ENCODE measurements at regions not wholly inside any gene's neighbourhood (a gene's known extent, or its start where the extent isn't known, plus 50 kb on each side); places are given as distances from the start of the nearest gene placed in this dataset.

DNA sequence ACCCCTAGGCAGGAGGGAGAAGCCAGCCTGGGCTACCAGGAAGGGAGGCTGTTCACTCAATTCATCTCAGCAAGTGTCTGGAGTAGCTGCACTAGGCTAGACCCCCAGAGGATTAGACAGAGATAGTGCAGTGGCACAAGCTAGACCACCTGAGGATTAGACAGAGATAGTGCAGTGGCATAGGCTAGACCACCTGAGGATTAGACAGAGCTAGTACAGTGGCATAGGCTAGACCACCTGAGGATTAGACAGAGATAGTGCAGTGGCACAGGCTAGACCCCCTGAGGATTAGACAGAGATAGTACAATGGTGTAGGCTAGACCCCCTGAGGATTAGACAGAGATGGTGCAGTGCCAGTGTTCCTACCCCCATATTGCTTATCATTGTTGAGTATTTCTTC lies 74.1 kb upstream of the SDK2 start:
- no TSS peak for BruUV-seq (replicated peaks)
- intact Hi-C loops (cut with micrococcal nuclease) = no loop called here
- H3K36me3 ChIP-seq (ENCODE audit: low read depth, low read length) = no peaks in the 10 kb centered on the region
- no peaks in the 10 kb centered on the region for H4K20me1 ChIP-seq (ENCODE audit: low read length)
- peaks cover 92% of the 10 kb centered on the region for H3K27me3 ChIP-seq (ENCODE audit: low read length)
- H3K27ac ChIP-seq (ENCODE audit: low read length) = no peak overlapping the region
- no peaks in the 10 kb centered on the region for H3K4me1 ChIP-seq (ENCODE audit: insufficient read depth, low read length)
- no peaks in the 10 kb centered on the region for H3K9me3 ChIP-seq (ENCODE audit: low read length)
- no peak overlapping the region for H3K4me3 ChIP-seq (ENCODE audit: low read length)
- ATAC-seq (no peak), DNase-seq (no peak)
- CTCF ChIA-PET = interaction anchor here (0.5 kb wide), 1 partner anchor 276 kb away, joined by 4 read pairs; no protein-coding TSS in a partner anchor
- no peak overlapping the region for H3K9ac ChIP-seq (ENCODE audit: low read length)
- TF ChIP-seq, protein P1, sequence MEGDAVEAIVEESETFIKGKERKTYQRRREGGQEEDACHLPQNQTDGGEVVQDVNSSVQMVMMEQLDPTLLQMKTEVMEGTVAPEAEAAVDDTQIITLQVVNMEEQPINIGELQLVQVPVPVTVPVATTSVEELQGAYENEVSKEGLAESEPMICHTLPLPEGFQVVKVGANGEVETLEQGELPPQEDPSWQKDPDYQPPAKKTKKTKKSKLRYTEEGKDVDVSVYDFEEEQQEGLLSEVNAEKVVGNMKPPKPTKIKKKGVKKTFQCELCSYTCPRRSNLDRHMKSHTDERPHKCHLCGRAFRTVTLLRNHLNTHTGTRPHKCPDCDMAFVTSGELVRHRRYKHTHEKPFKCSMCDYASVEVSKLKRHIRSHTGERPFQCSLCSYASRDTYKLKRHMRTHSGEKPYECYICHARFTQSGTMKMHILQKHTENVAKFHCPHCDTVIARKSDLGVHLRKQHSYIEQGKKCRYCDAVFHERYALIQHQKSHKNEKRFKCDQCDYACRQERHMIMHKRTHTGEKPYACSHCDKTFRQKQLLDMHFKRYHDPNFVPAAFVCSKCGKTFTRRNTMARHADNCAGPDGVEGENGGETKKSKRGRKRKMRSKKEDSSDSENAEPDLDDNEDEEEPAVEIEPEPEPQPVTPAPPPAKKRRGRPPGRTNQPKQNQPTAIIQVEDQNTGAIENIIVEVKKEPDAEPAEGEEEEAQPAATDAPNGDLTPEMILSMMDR (conservative IDR thresholded peaks at IDR 0.05; ENCODE audit: low read depth, low read length) = no peak
- TF ChIP-seq EZH2 (IDR thresholded peaks at IDR 0.05; ENCODE audit: low read length, unreplicated experiment) (no peak), EZH2phosphoT487 (IDR thresholded peaks at IDR 0.05; ENCODE audit: borderline replicate concordance, low read length) (no peak)
- H3K79me2 ChIP-seq (ENCODE audit: low read length) = no peaks in the 10 kb centered on the region
- H3K4me2 ChIP-seq (ENCODE audit: low read length) = no peak overlapping the region
- H3F3A ChIP-seq (ENCODE audit: low read length, unreplicated experiment) = no peaks in the 10 kb centered on the region
- POLR2A ChIA-PET (ENCODE audit: unreplicated experiment) = no interaction called here
- H2AFZ ChIP-seq (ENCODE audit: low read length) = no peak overlapping the region
- H3K9me2 ChIP-seq (replicated peaks; ENCODE audit: low read length) = no peaks in the 10 kb centered on the region

- Histone ChIP-seq H2AFZ (ENCODE audit: low read length) (no peak overlapping the region), H4K20me1 (ENCODE audit: low read length) (no peaks in the 10 kb centered on the region), H3K4me1 (ENCODE audit: insufficient read depth, low read length) (no peaks in the 10 kb centered on the region), H3K4me2 (ENCODE audit: low read length) (no peak overlapping the region), H3K27me3 (ENCODE audit: low read length) (peaks cover 92% of the 10 kb centered on the region), H3F3A (ENCODE audit: low read length, unreplicated experiment) (no peaks in the 10 kb centered on the region), H3K9me2 (replicated peaks; ENCODE audit: low read length) (no peaks in the 10 kb centered on the region), H3K27ac (ENCODE audit: low read length) (no peak overlapping the region), H3K4me3 (ENCODE audit: low read length) (no peak overlapping the region), H3K36me3 (ENCODE audit: low read depth, low read length) (no peaks in the 10 kb centered on the region), H3K9ac (ENCODE audit: low read length) (no peak overlapping the region), H3K79me2 (ENCODE audit: low read length) (no peaks in the 10 kb centered on the region), H3K9me3 (ENCODE audit: low read length) (no peaks in the 10 kb centered on the region)
- POLR2A ChIA-PET (ENCODE audit: unreplicated experiment) = no interaction called here
- ATAC-seq (no peak), DNase-seq (no peak)
- BruUV-seq (replicated peaks) = no TSS peak
- TF ChIP-seq, protein P1 (conservative IDR thresholded peaks at IDR 0.05; ENCODE audit: low read depth, low read length) = no peak
- TF ChIP-seq EZH2phosphoT487 (IDR thresholded peaks at IDR 0.05; ENCODE audit: borderline replicate concordance, low read length) (no peak), EZH2 (IDR thresholded peaks at IDR 0.05; ENCODE audit: low read length, unreplicated experiment) (no peak)
- CTCF ChIA-PET = no interaction called here
- intact Hi-C loops (cut with micrococcal nuclease) = no loop called here
Measured at GRCh38 chr17:73718912-73719311, 74.7 kb upstream of the SDK2 start.

DNA sequence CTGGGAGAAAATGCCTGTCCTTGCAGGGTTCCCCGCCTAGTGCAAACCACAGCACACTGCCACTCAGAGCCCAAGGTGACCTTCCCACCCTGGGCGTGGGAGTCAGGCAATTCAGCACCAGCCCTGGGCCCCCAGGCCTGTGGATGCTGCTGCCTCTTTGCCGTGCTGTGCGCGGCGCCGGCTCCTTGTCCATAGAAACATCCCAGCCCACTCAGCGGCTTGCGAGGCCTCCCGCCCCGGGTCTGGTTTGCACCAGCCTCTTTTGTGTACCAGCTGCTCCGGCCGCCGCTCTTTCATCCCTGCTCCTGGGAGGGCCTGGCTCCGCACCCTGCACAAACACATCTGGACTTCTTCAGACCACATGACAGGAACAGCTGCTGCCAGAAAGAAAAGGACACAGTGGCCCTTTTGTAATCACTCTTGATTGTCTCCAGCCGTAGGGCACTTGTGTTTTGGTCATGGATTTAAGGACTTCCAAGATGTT lies 75.4 kb upstream of the SDK2 start:
- BruUV-seq (replicated peaks) = no TSS peak
- Histone ChIP-seq H3K27me3 (ENCODE audit: low read length) (peaks cover 94% of the 10 kb centered on the region), H3F3A (ENCODE audit: low read length, unreplicated experiment) (no peaks in the 10 kb centered on the region), H3K9me3 (ENCODE audit: low read length) (no peaks in the 10 kb centered on the region), H4K20me1 (ENCODE audit: low read length) (no peaks in the 10 kb centered on the region), H3K79me2 (ENCODE audit: low read length) (no peaks in the 10 kb centered on the region), H3K4me3 (ENCODE audit: low read length) (no peak overlapping the region), H3K9ac (ENCODE audit: low read length) (no peak overlapping the region), H3K4me1 (ENCODE audit: insufficient read depth, low read length) (no peaks in the 10 kb centered on the region), H3K9me2 (replicated peaks; ENCODE audit: low read length) (no peaks in the 10 kb centered on the region), H3K4me2 (ENCODE audit: low read length) (no peak overlapping the region), H2AFZ (ENCODE audit: low read length) (no peak overlapping the region), H3K27ac (ENCODE audit: low read length) (no peak overlapping the region), H3K36me3 (ENCODE audit: low read depth, low read length) (no peaks in the 10 kb centered on the region)
- TF ChIP-seq, protein P1 (conservative IDR thresholded peaks at IDR 0.05; ENCODE audit: low read depth, low read length) = no peak
- TF ChIP-seq EZH2 (IDR thresholded peaks at IDR 0.05; ENCODE audit: low read length, unreplicated experiment) = no peak
- TF ChIP-seq EZH2phosphoT487 (IDR thresholded peaks at IDR 0.05; ENCODE audit: borderline replicate concordance, low read length) = no peak
- ATAC-seq (no peak), DNase-seq (no peak)
- ChIA-PET CTCF (no interaction called here), POLR2A (ENCODE audit: unreplicated experiment) (no interaction called here)
- intact Hi-C loops (cut with micrococcal nuclease) = no loop called here

Data from PC-3 (cell line).